H9 (cell line): ENCODE measurements at regions not wholly inside any gene's neighbourhood (a gene's known extent, or its start where the extent isn't known, plus 50 kb on each side); places are given as distances from the start of the nearest gene placed in this dataset.

Experiments
- DNase-seq: peaks from one replicate; pipeline ENCODE4 v3.0.0-alpha.2; 2017
- H2AFZ ChIP-seq: one replicate; pipeline ENCODE4 v1.6.1; 2013; ENCODE audit warnings: mild to moderate bottlenecking, low read length, control low read depth, moderate library complexity
- H2AK5ac ChIP-seq: 2 replicates; pipeline ENCODE4 v1.6.1; 2013; ENCODE audit warnings: low read length, control low read depth, mixed read lengths; ENCODE audit not compliant: insufficient read length
- H2BK120ac ChIP-seq: one replicate; pipeline ENCODE4 v1.6.1; 2013; ENCODE audit warnings: low read depth, mild to moderate bottlenecking, low read length, control low read depth, inconsistent platforms; ENCODE audit not compliant: poor library complexity, severe bottlenecking
- H2BK12ac ChIP-seq: 2 replicates; pipeline ENCODE4 v1.6.1; 2013; ENCODE audit warnings: low read length, control low read depth, mixed read lengths, low read depth; ENCODE audit not compliant: insufficient read length
- H2BK15ac ChIP-seq: 2 replicates; pipeline ENCODE4 v1.6.1; 2013; ENCODE audit warnings: low read depth, low read length, control low read depth
- H2BK20ac ChIP-seq: one replicate; pipeline ENCODE4 v1.6.1; 2013; ENCODE audit warnings: low read depth, mild to moderate bottlenecking, low read length, control low read depth, inconsistent platforms; ENCODE audit not compliant: poor library complexity, severe bottlenecking
- H2BK5ac ChIP-seq: 2 replicates; pipeline ENCODE4 v1.6.1; 2013; ENCODE audit warnings: low read length, control low read depth, mixed read lengths; ENCODE audit not compliant: insufficient read length
- H3K14ac ChIP-seq: 2 replicates; pipeline ENCODE4 v1.6.1; 2013; ENCODE audit warnings: low read length, control low read depth; ENCODE audit not compliant: insufficient read depth
- H3K18ac ChIP-seq: 2 replicates; pipeline ENCODE4 v1.6.1; 2013; ENCODE audit warnings: low read depth, mild to moderate bottlenecking, mixed read lengths, low read length, control low read depth; ENCODE audit not compliant: insufficient read length
- H3K23ac ChIP-seq: 2 replicates; pipeline ENCODE4 v1.6.1; 2013; ENCODE audit warnings: low read length, control low read depth, mixed read lengths, low read depth; ENCODE audit not compliant: insufficient read length
- H3K23me2 ChIP-seq: 2 replicates; pipeline ENCODE4 v1.6.1; 2013; ENCODE audit warnings: low read depth, mild to moderate bottlenecking, mixed read lengths, low read length, control low read depth; ENCODE audit not compliant: insufficient read length, poor library complexity, severe bottlenecking
- H3K27ac ChIP-seq: 2 replicates; pipeline ENCODE4 v1.5.1; 2013; ENCODE audit warnings: low read length, control low read depth, mixed read lengths, low read depth; ENCODE audit not compliant: insufficient read length
- H3K27me3 ChIP-seq: 2 replicates; pipeline ENCODE4 v1.6.1; 2013; ENCODE audit warnings: low read length, control low read depth, inconsistent platforms; ENCODE audit not compliant: insufficient read depth
- H3K4ac ChIP-seq: 2 replicates; pipeline ENCODE4 v1.6.1; 2013; ENCODE audit warnings: low read depth, mild to moderate bottlenecking, control low read depth, inconsistent platforms, low read length, moderate library complexity
- H3K4me1 ChIP-seq: 2 replicates; pipeline ENCODE4 v1.6.1; 2013; ENCODE audit warnings: low read length, control low read depth, inconsistent platforms; ENCODE audit not compliant: insufficient read depth
- H3K4me2 ChIP-seq: 2 replicates; pipeline ENCODE4 v1.6.1; 2013; ENCODE audit warnings: low read length, control low read depth, mixed read lengths; ENCODE audit not compliant: insufficient read length, insufficient read depth
- H3K56ac ChIP-seq: 2 replicates; pipeline ENCODE4 v1.6.1; 2013; ENCODE audit warnings: low read depth, mild to moderate bottlenecking, mixed read lengths, low read length, control low read depth; ENCODE audit not compliant: insufficient read length
- H3K79me1 ChIP-seq: 2 replicates; pipeline ENCODE4 v1.6.1; 2013; ENCODE audit warnings: low read depth, mild to moderate bottlenecking, moderate library complexity, low read length, control low read depth, inconsistent platforms; ENCODE audit not compliant: insufficient read depth, poor library complexity, severe bottlenecking
- H3K79me2 ChIP-seq: 2 replicates; pipeline ENCODE4 v1.6.1; 2013; ENCODE audit warnings: low read length, control low read depth, inconsistent platforms; ENCODE audit not compliant: insufficient read depth
- H3K9ac ChIP-seq: 2 replicates; pipeline ENCODE4 v1.6.1; 2013; ENCODE audit warnings: low read length, control low read depth, mixed read lengths; ENCODE audit not compliant: insufficient read length; ENCODE audit errors: extremely low read depth
- H3K9me3 ChIP-seq: one replicate; pipeline ENCODE4 v1.6.1; 2013; ENCODE audit warnings: low read depth, low read length, inconsistent platforms; ENCODE audit not compliant: control insufficient read depth
- H3T11ph ChIP-seq: one replicate; pipeline ENCODE4 v1.6.1; 2013; ENCODE audit warnings: mild to moderate bottlenecking, low read length, control low read depth, inconsistent platforms
- H4K20me1 ChIP-seq: one replicate; pipeline ENCODE4 v1.6.1; 2013; ENCODE audit not compliant: control insufficient read depth, insufficient read length, insufficient read depth
- H4K5ac ChIP-seq: 2 replicates; pipeline ENCODE4 v1.6.1; 2013; ENCODE audit warnings: low read depth, mild to moderate bottlenecking, mixed read lengths, low read length, control low read depth; ENCODE audit not compliant: insufficient read length
- H4K8ac ChIP-seq: replicated peaks from 2 replicates; pipeline ENCODE4 v1.6.1; 2013; ENCODE audit warnings: low read length, control low read depth, mixed read lengths, low read depth; ENCODE audit not compliant: insufficient read length
- H4K91ac ChIP-seq: 2 replicates; pipeline ENCODE4 v1.6.1; 2013; ENCODE audit warnings: low read depth, mild to moderate bottlenecking, moderate library complexity, mixed read lengths, low read length, control low read depth; ENCODE audit not compliant: insufficient read length
- H3K27ac Mint-ChIP-seq, 3 experiments: 2 replicates in 2 of 3; 3 replicates in 1 of 3; pipeline ENCODE4 v1.8.0; 2020 to 2021; ENCODE audit warnings: mixed read lengths in 3 of 3, mild to moderate bottlenecking in 1 of 3, moderate library complexity in 1 of 3
- H3K27me3 Mint-ChIP-seq: 2 replicates; pipeline ENCODE4 v1.8.0; 2021; ENCODE audit warnings: low read depth, mild to moderate bottlenecking, moderate library complexity, mixed read lengths
- H3K36me3 Mint-ChIP-seq, 3 experiments: 2 replicates in 2 of 3; 3 replicates in 1 of 3; pipeline ENCODE4 v1.8.0; 2020 to 2021; ENCODE audit warnings: low read depth in 3 of 3, mixed read lengths in 3 of 3; ENCODE audit not compliant: insufficient read depth in 1 of 3
- H3K4me1 Mint-ChIP-seq, 2 experiments: 2 replicates each; pipeline ENCODE4 v1.8.0; 2020; ENCODE audit warnings: mixed read lengths in 2 of 2
- H3K4me3 Mint-ChIP-seq, 2 experiments: 2 replicates in 1 of 2; 3 replicates in 1 of 2; pipeline ENCODE4 v1.8.0; 2020 to 2021; ENCODE audit warnings: mild to moderate bottlenecking in 2 of 2, mixed read lengths in 2 of 2, moderate library complexity in 1 of 2
- H3K9me3 Mint-ChIP-seq, 2 experiments: 2 replicates in 1 of 2; 3 replicates in 1 of 2; pipeline ENCODE4 v1.8.0; 2020; ENCODE audit warnings: mild to moderate bottlenecking in 2 of 2, mixed read lengths in 2 of 2, moderate library complexity in 1 of 2
- WGBS: extraction: QIAGEN DNeasy Blood & Tissue Kit; methylation state at CpG from one replicate; pipeline ENCODE4 v1.1.7; 2013; ENCODE audit warnings: missing lambda C conversion rate, low lambda C conversion rate, mixed read lengths; ENCODE audit not compliant: insufficient read length; ENCODE audit errors: extremely low coverage; 5-methylcytosine and 5-hydroxymethylcytosine counted together
- TF ChIP-seq, protein P1 (sequence below): fragments of 200-600 bp; sonication (generic); conservative IDR thresholded peaks from 3 replicates; pipeline ENCODE4 v1.8.0; 2021; ENCODE audit warnings: antibody characterized with exemption, mild to moderate bottlenecking

DNA sequence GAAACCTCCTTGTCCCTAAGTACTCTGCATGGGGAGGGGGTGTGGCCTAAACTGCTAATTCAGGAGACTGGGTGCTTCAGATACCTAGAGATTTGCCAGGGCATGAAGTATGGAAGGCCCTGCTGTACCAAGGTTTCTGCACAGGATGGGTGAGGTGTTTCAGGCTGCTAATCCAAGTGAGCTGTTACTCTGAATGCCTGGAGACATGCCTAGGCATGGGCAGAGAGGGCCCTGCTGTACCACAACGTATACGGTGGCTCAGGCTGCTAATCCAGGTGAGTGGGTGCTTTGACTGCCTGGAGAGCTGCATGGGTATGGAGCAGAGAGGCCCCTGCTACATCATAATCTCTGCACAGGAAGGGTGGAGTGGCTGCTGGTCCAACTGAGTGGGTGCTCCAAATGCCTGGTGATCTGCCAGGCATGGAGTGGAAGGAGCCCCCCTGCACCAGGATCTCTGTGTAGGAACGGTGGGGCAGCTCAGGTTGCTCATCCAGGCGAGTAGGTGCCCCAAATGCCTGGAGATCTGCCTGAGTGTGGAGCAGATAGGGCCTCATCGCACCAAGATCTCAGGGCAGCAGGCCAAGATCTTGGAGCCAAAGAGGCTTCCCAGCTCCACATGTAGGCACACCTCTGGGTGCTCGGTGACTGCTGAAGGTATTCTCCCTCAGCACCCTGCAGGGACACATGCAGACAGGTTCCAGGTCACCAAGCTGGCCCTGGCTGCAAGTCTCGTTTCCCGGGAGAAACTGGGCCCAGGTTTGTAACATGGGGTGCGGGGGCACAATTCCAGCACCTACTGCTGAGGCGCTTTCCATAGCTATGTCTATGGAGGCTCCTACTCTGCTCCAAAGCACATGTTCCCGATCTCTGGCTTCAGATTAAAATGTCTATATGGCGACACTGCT is 252.5 kb upstream of the PLXNA2 start:
- H3K27ac ChIP-seq, result no peak overlapping the region
- Mint-ChIP-seq H3K4me1 (peaks cover 0 to 2% of the 10 kb centered on the region in 2 experiments; a peak in 1 of 4 replicates), H3K27me3 (no peaks in the 10 kb centered on the region), H3K36me3 (no peaks in the 10 kb centered on the region), H3K9me3 (no peaks in the 10 kb centered on the region), H3K4me3 (no peak overlapping the region), H3K27ac (0 out of 7 replicates have a peak overlapping the region, but pooled peaks of 1 of the 3 experiments have one; percentile 36)
- H4K20me1 ChIP-seq, result no peaks in the 10 kb centered on the region
- H2BK15ac ChIP-seq, result no peak overlapping the region
- no peaks in the 10 kb centered on the region for H3K79me2 ChIP-seq
- no peak overlapping the region for H2BK120ac ChIP-seq
- H3K9me3 ChIP-seq, result no peaks in the 10 kb centered on the region
- H3K4ac ChIP-seq, result no peak overlapping the region
- no peak overlapping the region for H4K5ac ChIP-seq
- H3K9ac ChIP-seq, result no peak overlapping the region
- no peak overlapping the region for H2AK5ac ChIP-seq
- no peak overlapping the region for H3K14ac ChIP-seq
- no peak for DNase-seq
- H2BK20ac ChIP-seq, result no peak overlapping the region
- H2AFZ ChIP-seq, result no peak overlapping the region
- no peak overlapping the region for H4K91ac ChIP-seq
- no peak overlapping the region for H3K56ac ChIP-seq
- no peaks in the 10 kb centered on the region for H3K27me3 ChIP-seq
- no peaks in the 10 kb centered on the region for H3K23me2 ChIP-seq
- H4K8ac ChIP-seq, result no peak overlapping the region
- no peak overlapping the region for H3K23ac ChIP-seq
- H2BK5ac ChIP-seq, result no peak overlapping the region
- H3K4me2 ChIP-seq, result no peak overlapping the region
- H3T11ph ChIP-seq, result no peak overlapping the region
- H3K79me1 ChIP-seq, result no peaks in the 10 kb centered on the region
- TF ChIP-seq, protein P1, sequence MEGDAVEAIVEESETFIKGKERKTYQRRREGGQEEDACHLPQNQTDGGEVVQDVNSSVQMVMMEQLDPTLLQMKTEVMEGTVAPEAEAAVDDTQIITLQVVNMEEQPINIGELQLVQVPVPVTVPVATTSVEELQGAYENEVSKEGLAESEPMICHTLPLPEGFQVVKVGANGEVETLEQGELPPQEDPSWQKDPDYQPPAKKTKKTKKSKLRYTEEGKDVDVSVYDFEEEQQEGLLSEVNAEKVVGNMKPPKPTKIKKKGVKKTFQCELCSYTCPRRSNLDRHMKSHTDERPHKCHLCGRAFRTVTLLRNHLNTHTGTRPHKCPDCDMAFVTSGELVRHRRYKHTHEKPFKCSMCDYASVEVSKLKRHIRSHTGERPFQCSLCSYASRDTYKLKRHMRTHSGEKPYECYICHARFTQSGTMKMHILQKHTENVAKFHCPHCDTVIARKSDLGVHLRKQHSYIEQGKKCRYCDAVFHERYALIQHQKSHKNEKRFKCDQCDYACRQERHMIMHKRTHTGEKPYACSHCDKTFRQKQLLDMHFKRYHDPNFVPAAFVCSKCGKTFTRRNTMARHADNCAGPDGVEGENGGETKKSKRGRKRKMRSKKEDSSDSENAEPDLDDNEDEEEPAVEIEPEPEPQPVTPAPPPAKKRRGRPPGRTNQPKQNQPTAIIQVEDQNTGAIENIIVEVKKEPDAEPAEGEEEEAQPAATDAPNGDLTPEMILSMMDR, result no peak
- no peak overlapping the region for H2BK12ac ChIP-seq
- no peak overlapping the region for H3K18ac ChIP-seq
- no CpG with 5 or more reads among the region's 12 CpGs for WGBS
- no peaks in the 10 kb centered on the region for H3K4me1 ChIP-seq
